ENCODE measurements at regions not wholly inside any gene's neighbourhood (a gene's known extent, or its start where the extent isn't known, plus 50 kb on each side); places are given as distances from the start of the nearest gene placed in this dataset.
"Not testable (repeated sequence)": the region's sequence is repeated elsewhere in the genome, so short reads cannot be mapped to it uniquely, and the experiment has no call there.

GRCh38 chr3:96576935-96577334 lies 237.5 kb upstream of the EPHA6 start:
- DNase-seq (ENCODE audit: low read depth in 2 of 2), result no peak
- no peak overlapping the region for H3K4me3 ChIP-seq (replicated peaks in 1 of 2; ENCODE audit: low read depth in 2 of 2, low read length in 2 of 2)
- TF ChIP-seq CTCF (IDR thresholded peaks at IDR 0.05; ENCODE audit: low read depth, low read length), result no peak

- TF ChIP-seq CTCF (IDR thresholded peaks at IDR 0.05; ENCODE audit: low read depth, low read length), result no peak
- no peak overlapping the region for H3K4me3 ChIP-seq (replicated peaks in 1 of 2; ENCODE audit: low read depth in 2 of 2, low read length in 2 of 2)
- DNase-seq (ENCODE audit: low read depth in 2 of 2), result no peak
These were observed 230.3 kb upstream of the EPHA6 start for GRCh38 chr3:96584066-96584465.

- not testable (repeated sequence) for DNase-seq (ENCODE audit: low read depth in 2 of 2); H3K4me3 ChIP-seq (replicated peaks in 1 of 2; ENCODE audit: low read depth in 2 of 2, low read length in 2 of 2)
These were observed 207.5 kb upstream of the EPHA6 start for GRCh38 chr3:96606865-96607264.

GRCh38 chr3:96619475-96619874 lies 194.9 kb upstream of the EPHA6 start:
- no peak overlapping the region for H3K4me3 ChIP-seq (replicated peaks in 1 of 2; ENCODE audit: low read depth in 2 of 2, low read length in 2 of 2)
- no peak for TF ChIP-seq CTCF (IDR thresholded peaks at IDR 0.05; ENCODE audit: low read depth, low read length)
- DNase-seq (ENCODE audit: low read depth in 2 of 2), result no peak

GRCh38 chr3:96622878-96623277 lies 191.5 kb upstream of the EPHA6 start:
- no peak for TF ChIP-seq CTCF (IDR thresholded peaks at IDR 0.05; ENCODE audit: low read depth, low read length)
- no peak for DNase-seq (ENCODE audit: low read depth in 2 of 2)

GRCh38 chr3:96631050-96631449 lies 183.3 kb upstream of the EPHA6 start:
- no peak overlapping the region for H3K4me3 ChIP-seq (replicated peaks in 1 of 2; ENCODE audit: low read depth in 2 of 2, low read length in 2 of 2)
- no peak for DNase-seq (ENCODE audit: low read depth in 2 of 2)
- no peak for TF ChIP-seq CTCF (IDR thresholded peaks at IDR 0.05; ENCODE audit: low read depth, low read length)

More at GRCh38 chr3:96622878-96623277, 191.5 kb upstream of the EPHA6 start:
- no peak overlapping the region for H3K4me3 ChIP-seq (replicated peaks in 1 of 2; ENCODE audit: low read depth in 2 of 2, low read length in 2 of 2)

GRCh38 chr3:96646596-96646995 lies 167.8 kb upstream of the EPHA6 start:
- no peak for DNase-seq (ENCODE audit: low read depth in 2 of 2)
- no peak overlapping the region for H3K4me3 ChIP-seq (replicated peaks in 1 of 2; ENCODE audit: low read depth in 2 of 2, low read length in 2 of 2)
- no peak for TF ChIP-seq CTCF (IDR thresholded peaks at IDR 0.05; ENCODE audit: low read depth, low read length)

Measured in cardiac fibroblast (primary cell).